Uterus (tissue), 2 donors: ENCODE measurements at regions not wholly inside any gene's neighbourhood (a gene's known extent, or its start where the extent isn't known, plus 50 kb on each side); places are given as distances from the start of the nearest gene placed in this dataset.

ENCODE experiments used
- POLR2A ChIP-seq, 2 donors: fragments of 450-650 bp; IDR thresholded peaks; one replicate each; pipeline ENCODE4 v1.6.1; 2016; ENCODE audit warnings: antibody characterized with exemption in 2 of 2, mild to moderate bottlenecking in 1 of 2, moderate library complexity in 1 of 2
- TF ChIP-seq, protein P1 (sequence below), 4 experiments: fragments of 200-600 bp in 2 of 4; fragments of 450-650 bp in 2 of 4; sonication (generic) in 2 of 4; IDR thresholded peaks; one replicate each; pipeline ENCODE4 v1.5.1; 2016 to 2019; ENCODE audit warnings: antibody characterized with exemption in 4 of 4, mild to moderate bottlenecking in 2 of 4, moderate library complexity in 1 of 4

DNA sequence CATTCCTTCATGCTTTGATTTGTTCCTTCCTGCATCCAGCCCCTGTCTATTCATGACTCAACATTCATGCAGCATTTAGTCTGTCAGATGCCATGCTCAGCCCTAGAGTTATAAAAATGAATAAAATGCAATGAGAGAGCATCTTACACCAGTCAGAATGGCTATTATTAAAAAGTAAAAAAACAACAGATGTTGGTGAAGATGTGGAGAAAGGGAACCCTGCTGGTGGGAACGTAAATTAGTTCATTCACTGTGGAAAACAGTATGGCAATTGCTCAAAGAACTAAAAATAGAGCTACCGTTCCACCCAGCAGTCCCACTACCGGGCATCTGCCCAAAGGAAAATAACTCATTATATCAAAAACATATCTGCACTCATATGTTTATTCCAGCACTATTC is 70.0 kb upstream of the GTF3A start:
- TF ChIP-seq, protein P1, sequence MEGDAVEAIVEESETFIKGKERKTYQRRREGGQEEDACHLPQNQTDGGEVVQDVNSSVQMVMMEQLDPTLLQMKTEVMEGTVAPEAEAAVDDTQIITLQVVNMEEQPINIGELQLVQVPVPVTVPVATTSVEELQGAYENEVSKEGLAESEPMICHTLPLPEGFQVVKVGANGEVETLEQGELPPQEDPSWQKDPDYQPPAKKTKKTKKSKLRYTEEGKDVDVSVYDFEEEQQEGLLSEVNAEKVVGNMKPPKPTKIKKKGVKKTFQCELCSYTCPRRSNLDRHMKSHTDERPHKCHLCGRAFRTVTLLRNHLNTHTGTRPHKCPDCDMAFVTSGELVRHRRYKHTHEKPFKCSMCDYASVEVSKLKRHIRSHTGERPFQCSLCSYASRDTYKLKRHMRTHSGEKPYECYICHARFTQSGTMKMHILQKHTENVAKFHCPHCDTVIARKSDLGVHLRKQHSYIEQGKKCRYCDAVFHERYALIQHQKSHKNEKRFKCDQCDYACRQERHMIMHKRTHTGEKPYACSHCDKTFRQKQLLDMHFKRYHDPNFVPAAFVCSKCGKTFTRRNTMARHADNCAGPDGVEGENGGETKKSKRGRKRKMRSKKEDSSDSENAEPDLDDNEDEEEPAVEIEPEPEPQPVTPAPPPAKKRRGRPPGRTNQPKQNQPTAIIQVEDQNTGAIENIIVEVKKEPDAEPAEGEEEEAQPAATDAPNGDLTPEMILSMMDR (IDR thresholded peaks at IDR 0.05): no peak
- TF ChIP-seq POLR2A (IDR thresholded peaks at IDR 0.05): no peak
